Prostate gland (tissue), 2 donors: ENCODE measurements at regions not wholly inside any gene's neighbourhood (a gene's known extent, or its start where the extent isn't known, plus 50 kb on each side); places are given as distances from the start of the nearest gene placed in this dataset.

ENCODE experiments used
- DNase-seq: peaks from one replicate; pipeline ENCODE4 v3.0.0-alpha.2; 2019; ENCODE audit warnings: low spot score
- H3K27ac ChIP-seq, 2 donors: fragments of 200-600 bp; sonication (generic); 2 replicates each; pipeline ENCODE4 v1.5.1; 2017 to 2019
- H3K27me3 ChIP-seq: fragments of 200-600 bp; sonication (generic); replicated peaks from 2 replicates; pipeline ENCODE4 v1.5.1; 2019; ENCODE audit not compliant: insufficient read depth
- H3K36me3 ChIP-seq, 2 donors: fragments of 200-600 bp; sonication (generic); 1 replicate in 1 of 2; 2 replicates in 1 of 2; pipeline versions ENCODE4 v1.5.1 to v1.8.1; 2017 to 2019
- H3K4me1 ChIP-seq: fragments of 200-600 bp; sonication (generic); replicated peaks from 2 replicates; pipeline ENCODE4 v1.5.1; 2019
- H3K4me3 ChIP-seq, 2 donors: fragments of 200-600 bp; sonication (generic); 2 replicates each; pipeline ENCODE4 v1.5.1; 2017 to 2019
- H3K9me3 ChIP-seq: fragments of 200-600 bp; sonication (generic); 2 replicates; pipeline ENCODE4 v1.5.1; 2017
- CTCF ChIP-seq, 4 experiments: fragments of 200-600 bp in 2 of 4; fragments of 450-650 bp in 2 of 4; sonication (generic) in 2 of 4; IDR thresholded peaks; 1 replicate in 3 of 4; 2 replicates in 1 of 4; pipeline ENCODE4 v1.5.1; 2016 to 2019; ENCODE audit warnings: antibody characterized with exemption in 4 of 4, mild to moderate bottlenecking in 2 of 4, moderate library complexity in 2 of 4
- POLR2A ChIP-seq: fragments of 450-650 bp; IDR thresholded peaks from one replicate; pipeline ENCODE4 v1.6.1; 2016; ENCODE audit warnings: antibody characterized with exemption, mild to moderate bottlenecking
- POLR2AphosphoS5 ChIP-seq: sonication (generic); formaldehyde crosslinking; IDR thresholded peaks from one replicate; pipeline ENCODE4 v1.6.1; 2017; ENCODE audit warnings: antibody characterized with exemption
- WGBS: methylation state at CpG from one replicate; pipeline ENCODE4 v1.1.5; 2018; 5-methylcytosine and 5-hydroxymethylcytosine counted together
- intact Hi-C: fragments of 100-400 bp; cut with DNase I; formaldehyde crosslinking; loops from one replicate; pipeline ENCODE4 v1.14.2; 2022

- intact Hi-C loops = no loop called here
- Histone ChIP-seq H3K9me3 (no peaks in the 10 kb centered on the region), H3K4me1 (no peaks in the 10 kb centered on the region), H3K27ac (no peak overlapping the region), H3K36me3 (no peaks in the 10 kb centered on the region), H3K4me3 (no peak overlapping the region), H3K27me3 (no peaks in the 10 kb centered on the region)
- DNase-seq = no peak
- 81% methylated on average over 3 of the region's 3 CpGs for WGBS
- no peak for TF ChIP-seq POLR2AphosphoS5
- no peak for TF ChIP-seq CTCF (IDR thresholded peaks at IDR 0.05)
- TF ChIP-seq POLR2A = no peak
Measured at GRCh38 chr18:40841063-40841462, 1114.0 kb upstream of the PIK3C3 start.

GRCh38 chr18:40832362-40832761, 1122.7 kb upstream of the PIK3C3 start:
- 87% methylated on average over 3 of the region's 3 CpGs for WGBS

GRCh38 chr18:40824291-40824690, 1130.7 kb upstream of the PIK3C3 start:
- TF ChIP-seq POLR2AphosphoS5 = no peak
- no peak for TF ChIP-seq POLR2A
- no peak for TF ChIP-seq CTCF (IDR thresholded peaks at IDR 0.05)
- no peaks in the 10 kb centered on the region for H3K9me3 ChIP-seq
- no peak overlapping the region for H3K4me3 ChIP-seq
- no peak overlapping the region for H3K27ac ChIP-seq
- no peaks in the 10 kb centered on the region for H3K27me3 ChIP-seq
- no peak for DNase-seq
- no peaks in the 10 kb centered on the region for H3K36me3 ChIP-seq
- intact Hi-C loops = no loop called here
- no peaks in the 10 kb centered on the region for H3K4me1 ChIP-seq
- WGBS = 90% methylated on average over 1 of the region's 1 CpG

More at GRCh38 chr18:40832362-40832761, 1122.7 kb upstream of the PIK3C3 start:
- intact Hi-C loops = no loop called here
- no peak overlapping the region for H3K27ac ChIP-seq
- H3K9me3 ChIP-seq = no peaks in the 10 kb centered on the region
- TF ChIP-seq POLR2AphosphoS5 = no peak
- no peak for TF ChIP-seq CTCF (IDR thresholded peaks at IDR 0.05)
- no peak for TF ChIP-seq POLR2A
- no peaks in the 10 kb centered on the region for H3K36me3 ChIP-seq
- DNase-seq = no peak
- no peaks in the 10 kb centered on the region for H3K4me1 ChIP-seq
- no peak overlapping the region for H3K4me3 ChIP-seq
- H3K27me3 ChIP-seq = no peaks in the 10 kb centered on the region

GRCh38 chr18:40821596-40822243, 1133.3 kb upstream of the PIK3C3 start:
- WGBS = 92% methylated on average over 6 of the region's 6 CpGs
- DNase-seq = no peak
- Histone ChIP-seq H3K9me3 (no peaks in the 10 kb centered on the region), H3K36me3 (no peaks in the 10 kb centered on the region), H3K27ac (no peak overlapping the region), H3K27me3 (no peaks in the 10 kb centered on the region), H3K4me1 (no peaks in the 10 kb centered on the region), H3K4me3 (no peak overlapping the region)
- TF ChIP-seq CTCF (IDR thresholded peaks at IDR 0.05) (no peak), POLR2A (no peak), POLR2AphosphoS5 (no peak)
- intact Hi-C loops = no loop called here

GRCh38 chr18:40812981-40813515, 1142.0 kb upstream of the PIK3C3 start:
- no peaks in the 10 kb centered on the region for H3K4me1 ChIP-seq
- no peaks in the 10 kb centered on the region for H3K9me3 ChIP-seq
- H3K27ac ChIP-seq = no peak overlapping the region
- WGBS = 77% methylated on average over 1 of the region's 1 CpG
- intact Hi-C loops = no loop called here
- TF ChIP-seq CTCF (IDR thresholded peaks at IDR 0.05) (no peak), POLR2A (no peak), POLR2AphosphoS5 (no peak)
- H3K27me3 ChIP-seq = no peaks in the 10 kb centered on the region
- no peak for DNase-seq
- H3K4me3 ChIP-seq = no peak overlapping the region
- H3K36me3 ChIP-seq = no peaks in the 10 kb centered on the region
